ENCODE measurements at regions not wholly inside any gene's neighbourhood (a gene's known extent, or its start where the extent isn't known, plus 50 kb on each side); places are given as distances from the start of the nearest gene placed in this dataset.

GRCh38 chr5:141778206-141778605 is 96.2 kb upstream of the ARAP3 start:
- DNase-seq (ENCODE audit: low read depth in 2 of 3, low spot score in 2 of 3): no peak

- DNase-seq (ENCODE audit: low read depth in 2 of 3, low spot score in 2 of 3): no peak
Measured at GRCh38 chr5:141777711-141778110, 95.7 kb upstream of the ARAP3 start.

- DNase-seq (ENCODE audit: low read depth in 2 of 3, low spot score in 2 of 3): no peak
Measured at GRCh38 chr5:141777130-141777529, 95.1 kb upstream of the ARAP3 start.

- DNase-seq (ENCODE audit: low read depth in 2 of 3, low spot score in 2 of 3): no peak
Measured at GRCh38 chr5:141773779-141774562, 91.9 kb upstream of the ARAP3 start.

GRCh38 chr5:141772281-141772680 is 90.3 kb upstream of the ARAP3 start:
- no peak for DNase-seq (ENCODE audit: low read depth in 2 of 3, low spot score in 2 of 3)

GRCh38 chr5:141771562-141771961 is 89.5 kb upstream of the ARAP3 start:
- no peak for DNase-seq (ENCODE audit: low read depth in 2 of 3, low spot score in 2 of 3)

GRCh38 chr5:141771031-141771430 is 89.0 kb upstream of the ARAP3 start:
- DNase-seq (ENCODE audit: low read depth in 2 of 3, low spot score in 2 of 3): no peak

GRCh38 chr5:141769671-141770070 is 87.6 kb upstream of the ARAP3 start:
- no peak for DNase-seq (ENCODE audit: low read depth in 2 of 3, low spot score in 2 of 3)

GRCh38 chr5:141767671-141768070 is 85.6 kb upstream of the ARAP3 start:
- DNase-seq (ENCODE audit: low read depth in 2 of 3, low spot score in 2 of 3): no peak

- DNase-seq (ENCODE audit: low read depth in 2 of 3, low spot score in 2 of 3): no peak
Measured at GRCh38 chr5:141765896-141766551, 84.0 kb upstream of the ARAP3 start.

GRCh38 chr5:141763541-141763940 is 81.5 kb upstream of the ARAP3 start:
- no peak for DNase-seq (ENCODE audit: low read depth in 2 of 3, low spot score in 2 of 3)

GRCh38 chr5:141762790-141763368 is 80.8 kb upstream of the ARAP3 start:
- DNase-seq (ENCODE audit: low read depth in 2 of 3, low spot score in 2 of 3): no peak

- no peak for DNase-seq (ENCODE audit: low read depth in 2 of 3, low spot score in 2 of 3)
Measured at GRCh38 chr5:141762316-141762715, 80.3 kb upstream of the ARAP3 start.

- no peak for DNase-seq (ENCODE audit: low read depth in 2 of 3, low spot score in 2 of 3)
Measured at GRCh38 chr5:141760753-141761152, 78.7 kb upstream of the ARAP3 start.

- no peak for DNase-seq (ENCODE audit: low read depth in 2 of 3, low spot score in 2 of 3)
Measured at GRCh38 chr5:141760193-141760592, 78.2 kb upstream of the ARAP3 start.

GRCh38 chr5:141758310-141758998 is 76.4 kb upstream of the ARAP3 start:
- no peak for DNase-seq (ENCODE audit: low read depth in 2 of 3, low spot score in 2 of 3)

- no peak for DNase-seq (ENCODE audit: low read depth in 2 of 3, low spot score in 2 of 3)
Measured at GRCh38 chr5:141757402-141757801, 75.4 kb upstream of the ARAP3 start.

GRCh38 chr5:141756196-141756595 is 74.2 kb upstream of the ARAP3 start:
- DNase-seq (ENCODE audit: low read depth in 2 of 3, low spot score in 2 of 3): no peak

GRCh38 chr5:141753971-141754713 is 72.1 kb upstream of the ARAP3 start:
- DNase-seq (ENCODE audit: low read depth in 2 of 3, low spot score in 2 of 3): no peak

GRCh38 chr5:141753143-141753970 is 71.3 kb upstream of the ARAP3 start:
- DNase-seq (ENCODE audit: low read depth in 2 of 3, low spot score in 2 of 3): no peak

All from activated CD8-positive, alpha-beta memory T cell treated with anti-CD3 and anti-CD28 coated beads for 48 hours (primary cell).